Muscle of back (tissue), 3 donors: ENCODE measurements at regions not wholly inside any gene's neighbourhood (a gene's known extent, or its start where the extent isn't known, plus 50 kb on each side); places are given as distances from the start of the nearest gene placed in this dataset.
"Not testable (repeated sequence)": the region's sequence is repeated elsewhere in the genome, so short reads cannot be mapped to it uniquely, and the experiment has no call there.

ENCODE experiments used
- DNase-seq, 3 donors: peaks; one replicate each; pipeline versions ENCODE4 v3.0.0 to v3.0.0-alpha.2; 2013

- not testable (repeated sequence) for DNase-seq
Measured at GRCh38 chr2:43004126-43004865, 211.9 kb upstream of the HAAO start.

GRCh38 chr2:43003702-43004101 is 211.3 kb upstream of the HAAO start:
- no peak for DNase-seq

GRCh38 chr2:43001787-43002468 is 209.5 kb upstream of the HAAO start:
- DNase-seq, result no peak

- DNase-seq, result no peak
Measured at GRCh38 chr2:43001055-43001378, 208.6 kb upstream of the HAAO start.

- no peak for DNase-seq
Measured at GRCh38 chr2:43000242-43001054, 208.1 kb upstream of the HAAO start.

GRCh38 chr2:42999856-43000241 is 207.5 kb upstream of the HAAO start:
- no peak for DNase-seq

- DNase-seq, result no peak
Measured at GRCh38 chr2:42999391-42999841, 207.0 kb upstream of the HAAO start.

- no peak for DNase-seq
Measured at GRCh38 chr2:42998721-42999120, 206.3 kb upstream of the HAAO start.

- DNase-seq, result no peak
Measured at GRCh38 chr2:42996528-42996927, 204.1 kb upstream of the HAAO start.

- no peak for DNase-seq
Measured at GRCh38 chr2:42995752-42996422, 203.5 kb upstream of the HAAO start.

- DNase-seq, result not testable (repeated sequence)
Measured at GRCh38 chr2:42989283-42990081, 197.1 kb upstream of the HAAO start.

GRCh38 chr2:42988055-42988454 is 195.7 kb upstream of the HAAO start:
- DNase-seq, result not testable (repeated sequence)

GRCh38 chr2:42987112-42987922 is 194.9 kb upstream of the HAAO start:
- no peak for DNase-seq

GRCh38 chr2:42984617-42985016 is 192.2 kb upstream of the HAAO start:
- DNase-seq, result no peak

GRCh38 chr2:42984081-42984480 is 191.7 kb upstream of the HAAO start:
- DNase-seq, result no peak

- no peak for DNase-seq
Measured at GRCh38 chr2:42980764-42981416, 188.5 kb upstream of the HAAO start.

- no peak for DNase-seq
Measured at GRCh38 chr2:42979870-42980763, 187.7 kb upstream of the HAAO start.

GRCh38 chr2:42979416-42979869 is 187.1 kb upstream of the HAAO start:
- no peak for DNase-seq
